ENCODE measurements at regions not wholly inside any gene's neighbourhood (a gene's known extent, or its start where the extent isn't known, plus 50 kb on each side); places are given as distances from the start of the nearest gene placed in this dataset.

DNA sequence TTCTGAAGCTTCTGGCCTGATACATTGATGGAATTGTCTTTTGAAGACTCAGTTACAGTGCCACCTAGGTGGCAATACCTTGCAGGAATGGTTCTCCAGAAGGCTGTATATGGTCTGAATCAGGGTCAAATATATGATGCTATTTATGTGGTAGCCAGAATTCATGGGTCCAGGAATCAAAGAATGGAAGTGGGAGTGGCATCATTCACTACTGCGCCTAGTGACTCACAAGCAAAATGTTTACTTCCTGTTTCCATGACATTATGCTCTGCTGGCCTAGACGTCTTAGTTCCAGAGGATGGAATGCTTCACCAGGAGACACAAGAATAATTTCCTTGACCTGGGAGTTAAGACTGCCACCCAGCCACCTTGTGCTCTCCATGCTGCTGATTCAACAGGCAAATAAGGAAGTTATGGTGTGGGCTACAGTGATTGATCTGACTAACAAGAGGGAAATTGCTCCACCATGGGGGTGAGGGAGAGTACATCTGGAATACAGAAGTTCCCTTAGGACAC lies 491.8 kb downstream of the ETS1 start:
- no peak for DNase-seq (ENCODE audit: low read depth in 3 of 3)

DNA sequence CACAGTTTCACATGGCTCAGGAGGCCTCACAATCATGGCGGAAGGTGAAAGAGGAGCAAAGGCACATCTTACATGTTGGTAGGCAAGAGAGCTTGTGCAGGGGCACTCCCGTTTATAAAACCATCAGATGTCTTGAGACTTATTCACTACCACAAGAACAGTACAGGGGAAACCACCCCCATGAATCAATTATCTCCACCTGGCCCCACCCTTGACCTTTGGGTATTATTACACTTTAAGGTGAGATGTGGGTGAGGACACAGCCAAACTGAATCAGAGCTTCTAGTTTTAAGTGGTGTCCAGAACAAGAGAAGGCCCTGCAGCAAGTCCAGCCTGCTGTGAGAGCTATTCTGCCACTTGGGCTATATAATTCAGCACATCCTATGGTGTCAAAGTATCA lies 493.7 kb downstream of the ETS1 start:
- DNase-seq (ENCODE audit: low read depth in 3 of 3): no peak

DNA sequence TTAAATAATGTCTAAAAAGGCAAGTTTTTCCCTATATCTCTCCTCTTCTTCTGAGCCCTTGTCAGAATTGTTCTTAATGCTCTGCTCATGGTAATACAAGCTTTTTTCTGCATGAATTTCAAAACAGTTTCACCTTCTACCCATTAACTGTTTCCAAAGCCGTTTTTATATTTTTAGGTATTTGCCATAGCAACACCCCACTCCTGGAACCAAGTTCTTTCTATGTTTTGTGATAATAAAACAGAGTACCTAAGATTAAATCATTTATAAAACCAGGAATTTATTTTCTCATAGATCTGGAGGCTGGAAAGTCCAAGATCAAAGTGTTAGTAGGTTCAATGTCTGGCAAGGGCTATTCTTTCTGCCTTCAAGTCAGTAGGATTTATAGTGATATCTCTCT lies 497.4 kb downstream of the ETS1 start:
- DNase-seq (ENCODE audit: low read depth in 3 of 3): no peak

DNA sequence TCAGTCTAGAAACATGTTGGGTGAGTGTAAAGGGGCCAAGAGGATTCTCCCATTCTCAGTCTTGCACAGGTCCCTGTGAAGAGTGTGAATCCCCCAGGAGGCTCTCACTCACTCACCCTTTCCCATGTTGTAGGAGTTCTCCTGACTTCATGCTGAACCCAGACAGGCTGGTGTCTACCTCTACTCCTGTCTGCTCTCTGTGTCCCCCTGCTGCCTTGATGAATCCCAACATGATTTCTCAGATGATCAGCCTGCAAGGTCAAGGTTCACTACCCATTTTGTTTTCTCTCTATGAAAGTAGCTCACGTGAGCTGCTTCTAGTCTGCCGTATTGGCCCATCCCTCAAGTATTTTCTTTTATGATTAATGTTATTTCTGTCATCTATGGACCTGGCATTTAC lies 500.6 kb downstream of the ETS1 start:
- no peak for DNase-seq (ENCODE audit: low read depth in 3 of 3)

DNA sequence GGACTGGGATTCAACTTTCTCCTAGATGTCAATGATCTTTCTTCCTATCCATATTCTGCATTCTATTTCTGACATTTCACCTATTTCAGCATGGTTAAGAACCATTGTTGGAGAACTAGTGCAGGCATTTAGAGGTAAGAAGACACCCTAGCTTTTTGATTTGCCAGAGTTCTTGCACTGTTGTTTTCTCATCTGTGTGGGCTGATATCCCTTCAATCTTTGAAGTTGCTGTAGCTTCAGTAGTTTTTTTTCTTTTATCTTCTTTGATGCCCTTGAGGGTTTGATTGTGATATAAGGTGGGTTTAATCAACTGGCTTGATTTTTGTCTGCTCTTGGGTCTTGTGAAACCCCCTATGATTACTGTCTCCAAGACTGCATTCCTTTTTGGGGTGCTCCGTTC lies 502.1 kb downstream of the ETS1 start:
- DNase-seq (ENCODE audit: low read depth in 3 of 3): no peak

DNA sequence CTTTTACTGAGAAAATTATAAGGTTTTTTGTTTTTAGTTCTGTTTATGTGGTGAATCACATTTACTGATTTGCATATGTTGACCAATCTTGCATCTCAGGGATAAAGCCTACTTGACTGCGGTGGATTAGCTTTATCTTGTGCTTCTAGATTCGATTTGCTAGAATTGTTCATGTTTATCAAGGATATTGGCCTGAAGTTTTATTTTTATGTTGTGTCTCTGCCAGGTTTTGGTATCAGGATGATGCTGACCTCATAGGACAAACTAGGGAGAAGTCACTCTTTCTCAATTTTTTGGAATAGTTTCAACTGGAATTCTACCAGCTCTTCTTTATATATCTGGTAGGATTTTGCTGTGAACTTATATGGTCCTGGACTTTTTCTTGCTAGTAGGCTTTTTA lies 504.8 kb downstream of the ETS1 start:
- DNase-seq (ENCODE audit: low read depth in 3 of 3): no peak

DNA sequence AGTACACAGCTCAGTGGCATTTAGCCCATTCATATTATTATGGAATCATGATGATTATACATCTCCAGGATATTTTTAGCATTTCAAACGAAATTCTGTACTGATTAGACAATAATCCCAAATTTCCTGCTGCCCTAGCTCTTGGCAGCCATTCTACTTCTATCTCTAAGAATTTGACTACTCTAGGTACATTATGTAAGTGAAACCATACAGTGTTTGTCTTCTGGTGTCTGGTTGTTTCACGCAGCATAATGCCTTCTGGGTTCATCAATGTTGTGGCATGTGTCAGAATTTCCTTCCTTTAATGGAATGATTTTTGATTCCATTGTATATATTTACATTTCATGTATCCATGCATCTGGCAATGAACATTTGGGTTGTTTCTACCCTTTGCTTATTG lies 517.7 kb downstream of the ETS1 start:
- DNase-seq (ENCODE audit: low read depth in 3 of 3): no peak

DNA sequence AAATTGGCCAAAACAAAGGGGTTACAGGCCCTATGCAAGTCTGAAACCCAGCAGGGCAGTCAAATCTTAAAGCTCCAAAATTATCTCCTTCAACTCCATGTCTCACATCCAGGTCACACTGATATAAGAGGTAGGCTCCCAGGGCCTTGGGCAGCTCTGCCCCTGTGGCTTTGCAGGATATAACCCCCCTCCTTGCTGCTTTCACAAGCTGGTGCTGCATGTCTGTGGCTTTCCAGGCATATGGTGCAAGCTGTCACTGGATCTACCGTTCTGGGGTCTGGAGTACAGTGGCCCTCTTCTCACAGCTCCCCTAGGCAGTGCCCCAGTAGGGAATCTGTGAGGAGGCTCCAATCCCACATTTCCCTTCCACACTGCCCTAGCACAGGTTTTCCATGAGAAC lies 519.6 kb downstream of the ETS1 start:
- DNase-seq (ENCODE audit: low read depth in 3 of 3): no peak

DNA sequence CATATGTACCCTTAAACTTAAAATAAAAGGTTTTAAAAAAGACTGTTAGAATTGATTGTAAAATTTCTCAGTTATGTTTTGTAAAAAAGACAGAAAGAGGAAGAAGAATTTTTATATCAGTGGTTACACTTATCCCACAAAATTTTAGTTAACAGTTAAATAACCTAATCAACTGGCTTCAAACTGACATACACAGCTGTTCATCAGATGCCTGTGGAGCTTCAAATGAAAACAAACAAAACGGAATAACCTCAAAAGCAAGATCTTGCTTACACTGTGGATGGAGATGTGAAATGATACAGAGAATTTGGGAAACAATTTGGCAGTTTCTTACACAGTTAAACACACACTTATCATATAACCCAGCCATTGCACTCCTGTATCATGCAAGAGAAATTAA lies 521.0 kb downstream of the ETS1 start:
- DNase-seq (ENCODE audit: low read depth in 3 of 3): no peak

DNA sequence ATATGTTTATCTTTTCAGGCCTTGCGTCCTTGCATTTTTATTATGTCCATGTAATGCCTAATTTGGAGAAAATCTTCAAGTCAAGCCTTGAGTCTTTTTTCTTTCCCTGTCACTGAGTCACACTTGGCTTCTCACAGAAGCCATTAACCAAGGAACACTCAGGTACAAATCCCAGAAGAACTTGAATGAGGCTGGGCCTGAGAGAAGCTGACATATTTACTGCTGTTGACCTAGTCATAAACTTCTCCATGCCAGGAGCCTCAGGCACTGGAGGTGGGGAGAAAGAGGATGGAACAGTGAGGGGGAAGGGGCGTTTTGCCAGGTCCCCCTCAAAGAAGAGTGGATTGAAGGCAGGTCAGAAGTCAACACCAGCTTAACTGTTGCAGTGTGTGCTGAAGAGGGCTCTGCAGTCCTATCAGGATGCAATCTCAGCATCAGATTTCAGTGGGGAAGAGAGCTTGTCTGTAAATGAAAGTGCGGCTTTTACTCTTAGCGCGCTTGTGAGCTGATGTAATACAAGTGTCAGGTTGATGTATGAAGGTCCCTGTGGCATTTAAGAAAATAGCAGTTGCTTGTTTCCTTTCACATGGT lies 526.0 kb downstream of the ETS1 start:
- DNase-seq (ENCODE audit: low read depth in 3 of 3): no peak

DNA sequence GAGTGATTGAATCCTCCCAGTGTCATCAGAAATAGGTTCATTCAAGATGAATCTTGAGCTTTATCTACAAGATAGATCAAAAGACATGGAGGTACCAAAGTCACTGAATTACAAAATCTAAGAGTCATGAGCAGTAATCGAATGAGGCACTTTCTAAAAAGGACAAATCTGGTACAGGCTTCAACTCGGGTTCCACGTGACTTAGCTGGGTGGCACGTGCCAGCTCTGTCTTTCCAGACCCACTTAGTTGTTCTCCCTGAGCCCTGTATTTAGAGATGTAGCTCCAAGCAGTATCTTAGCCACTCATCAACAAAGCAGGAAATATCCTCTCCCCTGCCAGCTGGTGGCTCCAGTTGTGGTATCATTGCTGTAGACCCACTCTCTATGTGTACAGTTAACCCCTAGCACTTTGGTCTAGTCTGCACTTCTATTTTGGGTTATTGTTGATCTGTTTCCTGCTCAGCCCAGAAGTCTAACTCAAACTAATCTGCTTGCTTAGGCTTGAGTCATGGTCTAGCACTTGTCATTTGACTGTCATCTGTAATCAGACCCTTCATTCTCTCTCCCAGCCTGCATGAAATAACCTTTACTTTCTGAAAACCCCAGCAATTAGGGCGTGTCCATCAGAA lies 528.7 kb downstream of the ETS1 start:
- no peak for DNase-seq (ENCODE audit: low read depth in 3 of 3)

DNA sequence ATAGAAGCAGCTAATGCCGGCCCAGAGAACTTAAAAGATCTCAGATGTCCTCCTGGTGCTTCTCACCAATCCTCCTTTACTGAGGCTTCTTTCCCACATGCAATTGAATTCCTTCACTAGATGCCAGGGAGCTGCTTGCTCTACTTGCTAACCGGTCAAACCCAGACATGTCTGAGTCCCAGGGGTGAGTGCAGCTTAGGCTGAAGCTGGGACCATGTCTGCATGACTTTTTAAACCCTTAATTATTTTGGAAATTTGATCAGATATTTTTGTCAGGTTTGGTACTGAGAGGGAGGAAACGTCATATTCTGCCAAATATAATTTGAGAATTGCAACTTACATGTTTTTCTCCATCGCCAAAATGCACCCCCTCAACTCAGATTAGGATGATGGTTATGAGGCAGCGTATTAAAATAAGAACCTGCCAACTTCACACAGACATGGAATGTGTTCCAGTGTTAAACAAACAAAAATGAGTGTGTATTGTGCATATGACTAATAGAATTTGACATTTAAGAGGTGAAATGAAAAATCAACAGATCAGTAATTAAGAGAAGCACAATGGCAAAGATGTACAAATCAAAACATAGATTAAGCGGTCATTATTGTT lies 529.5 kb downstream of the ETS1 start:
- DNase-seq (ENCODE audit: low read depth in 3 of 3): no peak

DNA sequence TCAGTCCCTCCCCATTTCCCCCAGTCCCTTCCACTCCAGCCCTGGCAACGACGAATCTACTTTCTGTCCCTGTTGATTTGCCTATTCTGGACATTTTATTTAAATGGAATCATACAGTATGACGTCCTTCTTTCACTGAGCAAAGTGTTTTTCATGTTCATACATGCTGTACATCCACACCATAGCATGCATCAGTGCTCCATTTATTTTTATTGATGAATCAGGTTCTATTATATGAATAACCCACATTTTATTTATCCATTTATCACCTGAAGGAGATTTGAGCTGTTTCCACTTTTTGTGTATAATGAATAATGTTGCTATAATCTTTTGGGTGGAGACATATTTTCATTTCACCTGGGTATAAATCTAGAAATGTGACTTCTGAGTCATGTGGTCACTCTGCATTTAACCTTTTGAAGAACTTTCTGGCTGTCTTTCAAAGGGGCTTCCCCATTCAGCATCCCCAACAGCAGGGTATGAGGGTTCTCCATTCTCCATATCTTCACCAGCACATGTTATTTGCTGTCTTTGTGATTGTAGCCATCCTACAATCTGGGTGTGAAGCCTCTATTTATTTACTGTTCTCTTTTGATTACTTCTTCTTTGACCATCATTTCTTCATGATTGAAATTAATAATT lies 531.7 kb downstream of the ETS1 start:
- no peak for DNase-seq (ENCODE audit: low read depth in 3 of 3)

DNA sequence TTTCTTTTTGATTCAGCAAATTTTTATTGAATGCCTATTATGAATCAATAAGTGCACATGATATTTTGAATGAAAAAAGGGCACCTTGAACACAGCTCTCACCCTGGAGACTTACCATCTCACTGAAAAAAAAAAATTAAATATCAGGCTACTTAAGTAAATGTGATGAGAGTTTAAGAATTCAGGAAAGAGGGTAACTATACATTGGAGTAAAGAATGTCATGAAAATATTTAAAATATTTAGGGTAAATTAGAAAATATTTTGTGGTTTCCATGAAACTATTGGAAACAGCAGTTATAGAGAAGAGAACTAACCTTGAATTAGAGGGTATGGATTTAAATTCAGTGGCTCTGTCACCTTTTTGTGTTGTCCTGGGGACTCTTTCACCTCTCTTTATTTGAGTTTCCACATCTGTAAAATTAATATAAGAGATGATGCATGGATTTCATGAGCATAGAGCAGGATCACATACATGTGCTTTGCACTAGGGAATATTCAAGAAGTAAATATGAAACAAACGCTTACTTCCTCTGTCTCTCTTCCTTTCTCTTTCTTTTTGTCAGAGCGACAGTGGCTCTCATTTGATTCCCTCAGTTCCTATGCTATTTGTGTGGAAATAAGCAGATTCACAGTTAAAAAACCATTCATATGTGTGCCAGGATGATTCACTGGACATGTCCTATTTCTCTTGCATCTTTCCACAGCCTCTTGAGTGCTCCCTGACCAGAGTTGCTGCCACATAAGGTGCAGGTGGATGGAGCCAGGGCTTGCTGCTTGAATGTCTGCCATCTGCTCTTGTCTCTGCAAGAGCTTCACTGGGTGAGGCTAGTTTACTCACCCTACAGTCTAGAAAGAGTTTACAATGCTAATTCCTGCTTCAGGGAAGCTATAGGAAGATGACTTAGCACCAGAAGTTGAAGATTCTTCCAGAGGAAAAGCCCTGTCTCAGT lies 533.1 kb downstream of the ETS1 start:
- DNase-seq (ENCODE audit: low read depth in 3 of 3): no peak

DNA sequence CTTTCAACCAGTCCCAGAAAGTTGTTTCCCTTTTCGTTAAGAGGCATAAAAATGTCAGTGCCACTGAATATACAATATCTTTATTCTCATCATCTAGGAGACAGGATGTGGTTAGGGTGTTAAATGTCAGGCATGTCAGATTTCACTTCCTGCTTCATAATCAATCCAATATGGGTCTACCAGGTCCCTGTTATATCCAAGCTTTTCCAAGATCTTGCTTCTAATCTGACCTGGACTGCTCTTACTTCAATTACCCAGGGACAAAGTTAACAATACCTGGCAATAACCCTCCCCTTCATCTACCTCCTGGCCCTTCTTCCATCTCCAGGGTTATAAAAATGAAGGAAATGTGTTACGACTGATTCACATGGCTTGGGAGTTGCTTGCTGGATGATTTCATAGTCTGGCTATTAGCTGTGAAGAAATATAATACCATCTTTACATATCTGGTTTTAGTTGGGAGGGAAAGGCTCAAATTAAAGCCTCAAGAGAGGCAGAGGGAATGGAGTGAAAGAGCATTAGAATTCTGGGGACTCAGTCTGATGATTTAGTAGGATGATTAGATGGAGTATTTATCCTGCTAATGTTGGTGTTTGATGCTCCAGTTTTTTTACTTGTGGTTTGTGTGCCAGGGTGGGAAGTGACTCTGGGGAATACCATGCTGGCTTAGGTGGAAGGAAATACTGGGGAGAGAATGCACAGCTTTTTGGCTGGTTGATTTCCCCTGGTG lies 534.3 kb downstream of the ETS1 start:
- no peak for DNase-seq (ENCODE audit: low read depth in 3 of 3)

DNA sequence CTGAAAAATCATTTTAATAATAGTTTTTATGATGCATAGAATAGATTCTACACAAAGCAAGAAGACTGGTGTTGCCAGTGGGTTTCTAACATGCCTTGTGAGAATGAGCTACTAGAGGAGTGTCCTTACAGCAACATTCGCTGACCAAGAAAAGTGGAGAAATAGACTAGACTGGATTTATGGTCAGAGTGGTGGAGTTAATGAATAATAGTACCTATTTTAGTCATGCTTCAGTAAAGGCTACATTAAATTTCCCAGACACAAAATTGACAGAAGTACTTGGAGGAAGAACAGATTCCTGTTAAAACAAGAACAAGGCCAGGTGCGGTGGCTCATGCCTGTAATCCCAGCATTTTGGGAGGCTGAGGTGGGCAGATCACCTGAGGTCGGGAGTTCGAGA lies 539.2 kb downstream of the ETS1 start:
- no peak for DNase-seq (ENCODE audit: low read depth in 3 of 3)

DNA sequence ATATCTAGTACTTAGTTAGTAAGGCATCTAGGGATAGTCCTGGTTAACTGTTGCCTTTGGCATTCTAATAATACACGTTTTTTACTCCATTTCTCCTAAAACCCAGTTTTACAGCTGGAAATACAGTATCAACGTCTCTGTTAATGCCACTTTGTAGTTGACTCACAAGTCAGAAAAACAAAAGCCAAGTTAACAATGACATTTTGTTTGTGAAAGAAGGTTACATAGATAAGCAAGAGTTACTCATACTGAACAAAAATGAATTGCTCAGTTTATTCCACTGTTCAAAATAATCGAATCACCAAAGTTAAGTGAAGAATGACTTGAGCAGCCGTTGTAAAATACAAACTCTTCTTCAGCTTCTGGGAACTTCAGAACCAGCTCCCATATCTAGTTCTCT lies 540.3 kb downstream of the ETS1 start:
- DNase-seq (ENCODE audit: low read depth in 3 of 3): no peak

DNA sequence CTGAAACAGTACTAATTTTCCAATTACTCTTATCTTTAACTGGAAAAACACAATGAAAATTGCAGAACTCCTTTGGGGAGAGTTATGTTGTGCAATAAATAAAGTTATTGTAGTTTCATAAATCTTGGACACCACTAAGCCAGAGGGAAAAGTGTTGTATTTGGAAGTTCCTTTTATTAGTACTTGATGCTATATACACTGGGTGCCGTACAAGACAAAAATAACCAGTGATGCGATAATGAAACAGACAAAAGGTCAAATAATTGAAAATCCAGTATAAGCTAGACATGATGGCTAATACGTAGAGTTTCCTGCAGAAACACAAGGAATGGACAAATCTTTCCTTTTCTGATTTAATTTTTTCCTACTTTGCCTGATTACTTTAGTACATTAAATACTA lies 541.1 kb downstream of the ETS1 start:
- no peak for DNase-seq (ENCODE audit: low read depth in 3 of 3)

DNA sequence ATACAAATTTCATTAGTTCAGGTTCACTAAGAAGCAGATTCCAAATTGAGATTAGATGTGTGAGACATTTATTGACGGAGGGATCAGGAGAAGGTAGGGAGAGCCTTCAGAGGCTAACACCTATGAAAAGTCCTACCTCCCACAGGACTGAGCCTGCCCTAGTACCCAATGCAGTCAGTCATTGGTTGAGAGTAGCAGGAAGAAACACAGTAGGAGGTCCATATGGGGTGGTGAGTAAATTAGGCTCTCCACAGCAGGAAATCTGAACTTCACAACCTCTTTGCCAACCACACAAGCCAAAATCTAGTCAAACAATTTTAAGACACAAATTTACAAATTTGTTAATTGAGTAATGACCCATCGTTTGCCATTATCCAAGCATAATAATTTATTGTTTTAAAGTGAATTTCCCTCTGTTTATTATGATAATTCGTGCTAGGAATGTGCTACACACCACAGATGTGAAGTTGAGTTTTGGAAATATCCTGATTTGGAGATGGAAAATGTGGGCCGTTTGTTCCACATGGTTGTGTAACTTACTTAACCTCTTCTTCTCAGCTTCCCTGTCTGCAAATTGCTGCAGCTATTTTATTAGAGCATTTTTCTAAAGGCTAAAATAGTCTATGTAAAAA lies 542.1 kb downstream of the ETS1 start:
- DNase-seq (ENCODE audit: low read depth in 3 of 3): no peak

DNA sequence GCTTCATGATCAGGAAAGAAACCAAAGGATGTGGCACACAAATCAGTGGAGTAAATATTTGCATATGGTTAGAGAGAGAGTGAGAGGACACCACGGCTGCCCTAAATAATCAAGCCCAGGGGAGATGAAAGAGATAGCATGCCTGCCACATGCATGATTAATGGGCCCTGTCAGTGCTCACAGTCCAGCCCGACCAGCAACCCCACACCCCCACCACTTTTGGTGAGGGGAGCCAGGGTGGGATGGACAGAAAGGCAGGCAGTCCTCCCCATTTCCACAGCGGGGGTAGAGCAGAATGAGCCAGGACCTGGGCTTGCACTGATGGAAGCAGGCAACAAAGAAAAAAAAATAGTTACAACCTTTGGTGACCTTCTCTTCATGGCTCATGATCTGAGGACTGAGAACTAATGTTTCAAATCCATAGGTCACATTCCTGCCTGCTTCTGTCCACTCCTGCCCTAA lies 545.0 kb downstream of the ETS1 start:
- no peak for DNase-seq (ENCODE audit: low read depth in 3 of 3)

DNA sequence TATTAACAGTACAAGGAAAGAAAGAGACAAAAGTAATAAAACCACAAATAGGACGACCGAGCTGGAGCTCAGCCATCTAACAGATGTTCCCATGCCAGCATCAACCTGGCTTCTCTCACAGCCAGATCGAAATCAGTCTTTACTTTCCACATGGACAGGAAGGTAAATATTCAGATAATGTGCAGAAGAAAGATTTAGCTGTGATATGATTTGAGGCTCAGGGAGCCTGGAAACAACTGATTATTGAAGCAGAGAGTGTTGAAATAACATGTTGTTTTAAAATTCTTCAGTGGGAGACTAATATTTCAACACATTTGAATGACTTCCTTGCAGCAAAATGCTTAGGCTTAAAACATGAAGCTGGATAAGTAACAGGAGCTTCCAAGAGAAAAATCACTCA lies 546.8 kb downstream of the ETS1 start:
- DNase-seq (ENCODE audit: low read depth in 3 of 3): no peak
